GM12864 (cell line): ENCODE measurements at regions not wholly inside any gene's neighbourhood (a gene's known extent, or its start where the extent isn't known, plus 50 kb on each side); places are given as distances from the start of the nearest gene placed in this dataset.

ENCODE experiments used
- DNase-seq: peaks from one replicate; pipeline ENCODE4 v3.0.0-alpha.2; 2011; ENCODE audit warnings: low read depth
- H3K4me3 ChIP-seq: 2 replicates; pipeline ENCODE4 v1.5.1; 2011; ENCODE audit warnings: mild to moderate bottlenecking, low read depth, low read length, control low read depth
- TF ChIP-seq, protein P1 (sequence below): IDR thresholded peaks from 2 replicates; pipeline ENCODE4 v1.5.1; 2011; ENCODE audit warnings: low read depth, mild to moderate bottlenecking, moderate library complexity, low read length, control low read depth, inconsistent platforms; ENCODE audit errors: missing control alignments

DNA sequence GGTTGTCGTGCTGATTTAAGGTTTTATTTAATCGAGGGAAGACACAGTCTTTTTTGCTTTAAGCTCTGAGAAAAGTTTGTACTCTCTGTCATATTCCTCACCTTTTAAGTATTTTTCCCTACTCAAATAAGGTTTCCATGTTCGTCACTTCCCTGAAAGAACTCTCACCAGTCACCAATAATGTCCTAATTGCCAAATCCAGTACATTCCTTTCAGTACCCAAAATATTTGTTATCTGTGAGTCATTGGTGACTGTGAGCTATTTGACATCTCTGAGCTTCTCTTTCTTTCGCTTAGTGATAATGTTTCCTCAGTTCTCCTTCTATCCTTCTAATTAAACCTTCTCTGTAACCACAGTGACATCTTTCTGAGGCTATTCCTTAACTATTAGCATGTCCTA lies 874.2 kb upstream of the ADGRL2 start:
- TF ChIP-seq, protein P1, sequence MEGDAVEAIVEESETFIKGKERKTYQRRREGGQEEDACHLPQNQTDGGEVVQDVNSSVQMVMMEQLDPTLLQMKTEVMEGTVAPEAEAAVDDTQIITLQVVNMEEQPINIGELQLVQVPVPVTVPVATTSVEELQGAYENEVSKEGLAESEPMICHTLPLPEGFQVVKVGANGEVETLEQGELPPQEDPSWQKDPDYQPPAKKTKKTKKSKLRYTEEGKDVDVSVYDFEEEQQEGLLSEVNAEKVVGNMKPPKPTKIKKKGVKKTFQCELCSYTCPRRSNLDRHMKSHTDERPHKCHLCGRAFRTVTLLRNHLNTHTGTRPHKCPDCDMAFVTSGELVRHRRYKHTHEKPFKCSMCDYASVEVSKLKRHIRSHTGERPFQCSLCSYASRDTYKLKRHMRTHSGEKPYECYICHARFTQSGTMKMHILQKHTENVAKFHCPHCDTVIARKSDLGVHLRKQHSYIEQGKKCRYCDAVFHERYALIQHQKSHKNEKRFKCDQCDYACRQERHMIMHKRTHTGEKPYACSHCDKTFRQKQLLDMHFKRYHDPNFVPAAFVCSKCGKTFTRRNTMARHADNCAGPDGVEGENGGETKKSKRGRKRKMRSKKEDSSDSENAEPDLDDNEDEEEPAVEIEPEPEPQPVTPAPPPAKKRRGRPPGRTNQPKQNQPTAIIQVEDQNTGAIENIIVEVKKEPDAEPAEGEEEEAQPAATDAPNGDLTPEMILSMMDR = no peak
- H3K4me3 ChIP-seq = no peak overlapping the region
- DNase-seq = no peak

DNA sequence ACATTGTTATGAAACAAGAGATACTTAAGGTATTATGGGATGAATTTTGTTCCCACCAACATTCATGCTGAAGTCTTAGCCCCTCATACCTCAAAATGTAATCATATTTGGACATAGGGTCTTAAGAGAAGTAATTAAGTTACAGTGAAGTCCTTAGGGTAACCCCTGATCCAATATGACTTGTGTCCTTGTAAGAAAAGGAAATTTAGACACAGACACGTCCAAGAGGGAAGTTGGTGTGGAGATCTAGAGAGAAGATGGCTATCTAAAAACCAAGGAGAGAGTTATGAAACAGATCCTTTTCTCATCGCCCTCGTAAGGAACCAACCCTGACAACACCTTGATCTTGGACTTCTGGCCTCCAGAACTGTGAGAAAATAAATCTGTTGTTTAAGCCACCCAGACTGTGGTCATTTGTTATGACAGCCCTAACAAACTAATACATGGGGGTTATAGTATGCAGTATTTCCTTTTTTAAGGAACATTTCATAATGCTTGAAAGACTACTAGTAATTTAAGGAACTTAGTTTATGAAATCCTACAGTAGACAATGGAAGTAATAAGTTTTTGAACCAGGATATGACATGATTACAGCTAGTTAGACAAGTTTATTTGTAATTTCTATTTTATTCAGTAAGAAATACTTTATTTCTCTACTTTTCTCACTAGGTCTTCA lies 875.5 kb upstream of the ADGRL2 start:
- DNase-seq = no peak
- no peak overlapping the region for H3K4me3 ChIP-seq
- TF ChIP-seq, protein P1 = no peak

DNA sequence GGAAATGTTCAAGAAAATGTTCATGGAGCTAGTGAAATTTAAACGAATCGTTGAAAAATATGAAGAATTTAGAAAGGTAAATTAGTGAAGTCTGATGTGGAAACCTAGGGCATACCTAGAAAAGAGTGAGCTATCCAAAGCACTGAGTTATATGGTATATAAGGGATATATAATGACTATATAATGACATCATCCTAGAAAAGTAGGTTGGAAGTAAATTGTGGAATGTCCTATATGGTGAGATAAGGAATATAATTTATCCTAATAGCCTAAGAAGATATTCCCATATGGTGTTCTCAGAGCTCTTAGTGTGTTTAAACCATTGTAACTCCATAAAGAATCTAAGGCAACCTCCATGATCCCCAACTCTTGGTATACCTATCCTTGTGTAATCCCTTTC lies 876.4 kb upstream of the ADGRL2 start:
- no peak for DNase-seq
- TF ChIP-seq, protein P1 = no peak
- no peak overlapping the region for H3K4me3 ChIP-seq

DNA sequence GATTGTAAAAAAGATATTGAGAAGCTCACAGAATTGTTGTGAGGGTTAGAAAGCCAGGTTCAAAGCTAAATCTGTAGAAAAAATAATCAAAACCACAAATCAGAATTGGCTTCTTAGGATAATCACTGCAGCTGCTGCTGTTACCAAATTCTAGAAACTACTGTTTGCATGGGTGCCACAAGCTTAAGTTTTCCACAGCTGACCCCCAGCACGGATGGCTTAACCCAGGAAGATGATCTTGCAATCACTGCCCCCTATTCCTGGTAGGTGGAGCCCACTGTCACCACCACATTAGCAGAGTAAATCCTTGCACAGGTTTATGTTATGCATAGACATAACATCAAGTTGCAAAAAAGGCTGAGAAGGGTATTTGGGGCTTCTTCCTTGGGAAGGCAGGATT lies 877.8 kb upstream of the ADGRL2 start:
- TF ChIP-seq, protein P1 = no peak
- H3K4me3 ChIP-seq = no peak overlapping the region
- no peak for DNase-seq

DNA sequence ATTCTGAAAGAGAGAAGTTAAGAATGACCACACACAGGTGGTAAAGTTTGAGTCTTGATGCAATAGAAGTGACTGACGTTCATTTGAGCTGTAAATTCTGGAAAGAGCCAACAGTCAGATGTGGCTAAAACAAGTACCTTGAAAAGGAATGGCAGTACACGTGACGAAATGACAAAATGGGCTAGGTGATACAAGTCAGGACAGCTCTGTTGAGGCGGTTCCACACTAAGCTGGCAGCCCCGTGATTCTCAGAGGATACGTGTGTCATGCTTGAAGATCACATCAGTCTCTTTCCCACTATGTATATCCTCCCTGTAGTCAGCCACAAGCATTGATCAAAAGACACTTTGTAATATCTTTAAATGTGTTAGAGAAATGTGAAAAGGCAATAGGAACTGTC lies 881.3 kb upstream of the ADGRL2 start:
- DNase-seq = no peak
- TF ChIP-seq, protein P1 = no peak
- no peak overlapping the region for H3K4me3 ChIP-seq

DNA sequence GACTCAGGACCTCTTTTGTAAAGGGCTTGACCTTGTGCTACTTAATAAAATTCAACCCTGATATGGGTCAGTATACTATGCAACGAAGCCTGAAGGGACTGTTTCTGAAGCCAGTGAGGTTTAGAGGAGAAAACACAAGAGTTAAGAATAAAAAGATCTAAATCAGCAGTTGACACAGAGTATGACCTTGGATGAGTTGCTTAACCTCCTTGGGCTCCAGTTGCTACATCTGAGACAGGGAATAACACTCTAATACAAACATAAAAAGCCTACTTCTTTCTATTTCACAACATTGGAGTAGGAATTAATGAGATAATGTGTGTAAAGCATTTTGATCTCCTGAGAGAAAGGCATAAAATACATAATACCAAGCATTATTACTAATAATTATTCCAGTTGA lies 882.4 kb upstream of the ADGRL2 start:
- TF ChIP-seq, protein P1 = no peak
- no peak overlapping the region for H3K4me3 ChIP-seq
- no peak for DNase-seq

DNA sequence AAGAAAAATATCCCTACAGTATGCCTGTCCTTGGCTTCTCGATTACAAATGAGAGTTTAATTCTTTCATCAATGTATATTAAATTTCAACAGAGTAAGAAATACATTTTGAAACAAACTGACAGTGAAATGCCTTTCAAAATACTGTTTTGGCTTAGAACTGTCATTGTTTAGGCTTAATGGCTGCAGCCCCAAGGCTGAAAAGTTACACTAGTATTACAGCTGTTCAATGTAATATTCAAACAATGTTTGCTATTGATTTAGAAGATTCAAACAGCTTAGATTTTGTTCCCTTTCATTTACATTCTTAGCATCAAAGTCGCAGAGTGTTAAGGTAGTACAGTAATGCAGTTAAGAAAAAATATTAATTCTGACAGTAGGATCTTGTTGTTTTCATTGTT lies 882.9 kb upstream of the ADGRL2 start:
- no peak overlapping the region for H3K4me3 ChIP-seq
- no peak for DNase-seq
- TF ChIP-seq, protein P1 = no peak
